HEK293 (cell line): ENCODE measurements at regions not wholly inside any gene's neighbourhood (a gene's known extent, or its start where the extent isn't known, plus 50 kb on each side); places are given as distances from the start of the nearest gene placed in this dataset.

ENCODE experiments used
- CTCF ChIA-PET: fragments of 350-600 bp; formaldehyde crosslinking; extraction: SDS; loops from one replicate; lab custom pipeline; 2021; ENCODE audit warnings: antibody characterized with exemption; lab: Yijun Ruan, JAX
- POLR2A ChIA-PET: fragments of 300-600 bp; formaldehyde crosslinking; extraction: SDS; loops from one replicate; lab custom pipeline; 2020; ENCODE audit warnings: antibody characterized with exemption, inconsistent platforms; lab: Yijun Ruan, JAX
- H3K27ac ChIP-seq: fragments of 200-500 bp; sonication (Bioruptor generic); 2 replicates; pipeline ENCODE4 v1.5.1; 2014; ENCODE audit warnings: low read depth, low read length, control low read depth, inconsistent platforms; ENCODE audit errors: extremely low read depth
- H3K36me3 ChIP-seq, 2 experiments: fragments of 200-500 bp in 1 of 2; sonication (Bioruptor generic) in 1 of 2; 1 replicate in 1 of 2; 2 replicates in 1 of 2; pipeline ENCODE4 v1.5.1; 2014 to 2017; ENCODE audit warnings: inconsistent platforms in 2 of 2, low read length in 2 of 2; ENCODE audit not compliant: control insufficient read depth in 2 of 2, insufficient read depth in 1 of 2
- H3K4me1 ChIP-seq: fragments of 200-500 bp; sonication (Bioruptor generic); 2 replicates; pipeline ENCODE4 v1.5.1; 2014; ENCODE audit warnings: mild to moderate bottlenecking, low read length, inconsistent platforms; ENCODE audit not compliant: control insufficient read depth, insufficient read depth
- H3K4me3 ChIP-seq: 2 replicates; pipeline ENCODE4 v1.5.1; 2011; ENCODE audit warnings: low read depth, mild to moderate bottlenecking, control low read depth, low read length, moderate library complexity
- H3K9me3 ChIP-seq: fragments of 200-500 bp; sonication (Bioruptor generic); 2 replicates; pipeline ENCODE4 v1.5.1; 2014; ENCODE audit warnings: low read depth, low read length, inconsistent platforms; ENCODE audit not compliant: control insufficient read depth, insufficient read depth
- GLI2 ChIP-seq: fragments of 450-650 bp; formaldehyde crosslinking; IDR thresholded peaks from 2 replicates; pipeline ENCODE4; 2017; ENCODE audit warnings: missing biosample characterization, missing genetic modification characterization, low read depth, borderline replicate concordance
- PBX3 ChIP-seq: sonication (generic); formaldehyde crosslinking; IDR thresholded peaks from 2 replicates; pipeline ENCODE4 v1.8.1; 2022; ENCODE audit warnings: mild to moderate bottlenecking, moderate library complexity, missing genetic modification reagents
- SCRT1 ChIP-seq: fragments of 450-650 bp; formaldehyde crosslinking; IDR thresholded peaks from 2 replicates; pipeline ENCODE4 v1.5.1; 2016; ENCODE audit warnings: missing biosample characterization, missing genetic modification characterization, borderline replicate concordance
- SP2 ChIP-seq: fragments of 450-650 bp; formaldehyde crosslinking; IDR thresholded peaks from 2 replicates; pipeline ENCODE4 v1.5.1; 2016; ENCODE audit warnings: missing biosample characterization, missing genetic modification characterization
- ZFHX2 ChIP-seq: fragments of 450-650 bp; formaldehyde crosslinking; conservative IDR thresholded peaks from 2 replicates; pipeline ENCODE4 v1.5.1; 2016; ENCODE audit warnings: missing biosample characterization, missing genetic modification characterization
- ZFP69B ChIP-seq: fragments of 450-650 bp; formaldehyde crosslinking; IDR thresholded peaks from 2 replicates; pipeline ENCODE4 v1.5.1; 2016; ENCODE audit warnings: missing biosample characterization, missing genetic modification characterization
- ZNF140 ChIP-seq: fragments of 450-650 bp; formaldehyde crosslinking; IDR thresholded peaks from 2 replicates; pipeline ENCODE4 v1.5.1; 2016; ENCODE audit warnings: missing biosample characterization, missing genetic modification characterization
- ZNF184 ChIP-seq: fragments of 450-650 bp; IDR thresholded peaks from 2 replicates; pipeline ENCODE4 v1.5.1; 2018; ENCODE audit warnings: missing biosample characterization, mild to moderate bottlenecking, missing genetic modification characterization
- ZNF37A ChIP-seq: fragments of 450-650 bp; IDR thresholded peaks from 2 replicates; pipeline ENCODE4 v1.5.1; 2018; ENCODE audit warnings: missing biosample characterization, missing genetic modification characterization
- ZNF394 ChIP-seq: fragments of 450-650 bp; formaldehyde crosslinking; IDR thresholded peaks from 2 replicates; pipeline ENCODE4 v1.5.1; 2016; ENCODE audit warnings: missing biosample characterization, missing genetic modification characterization, mild to moderate bottlenecking, moderate library complexity, borderline replicate concordance
- ZNF423 ChIP-seq: fragments of 450-650 bp; formaldehyde crosslinking; IDR thresholded peaks from 2 replicates; pipeline ENCODE4 v1.5.1; 2016; ENCODE audit warnings: missing biosample characterization, missing genetic modification characterization
- ZNF501 ChIP-seq: fragments of 450-650 bp; formaldehyde crosslinking; IDR thresholded peaks from 2 replicates; pipeline ENCODE4 v1.5.1; 2016; ENCODE audit warnings: missing biosample characterization, missing genetic modification characterization
- ZNF548 ChIP-seq: fragments of 450-650 bp; formaldehyde crosslinking; IDR thresholded peaks from 2 replicates; pipeline ENCODE4 v1.5.1; 2016; ENCODE audit warnings: missing biosample characterization, missing genetic modification characterization
- ZNF555 ChIP-seq: fragments of 450-650 bp; formaldehyde crosslinking; conservative IDR thresholded peaks from 2 replicates; pipeline ENCODE4 v1.5.1; 2017; ENCODE audit warnings: missing biosample characterization, mild to moderate bottlenecking, missing genetic modification characterization, inconsistent platforms
- ZNF623 ChIP-seq: fragments of 450-650 bp; formaldehyde crosslinking; IDR thresholded peaks from 2 replicates; pipeline ENCODE4 v1.5.1; 2016; ENCODE audit warnings: missing biosample characterization, missing genetic modification characterization
- ZNF664 ChIP-seq: fragments of 450-650 bp; formaldehyde crosslinking; IDR thresholded peaks from 2 replicates; pipeline ENCODE4 v1.5.1; 2016; ENCODE audit warnings: missing biosample characterization, missing genetic modification characterization
- ZNF76 ChIP-seq: fragments of 450-650 bp; formaldehyde crosslinking; IDR thresholded peaks from 2 replicates; pipeline ENCODE4; 2016; ENCODE audit warnings: low read depth, missing biosample characterization, missing genetic modification characterization, borderline replicate concordance
- ZNF830 ChIP-seq: fragments of 450-650 bp; IDR thresholded peaks from 2 replicates; pipeline ENCODE4 v1.5.0; 2018; ENCODE audit warnings: missing biosample characterization, missing genetic modification characterization, low read depth, mild to moderate bottlenecking, moderate library complexity
- ZSCAN16 ChIP-seq: fragments of 450-650 bp; formaldehyde crosslinking; IDR thresholded peaks from 2 replicates; pipeline ENCODE4 v1.5.1; 2016; ENCODE audit warnings: missing biosample characterization, missing genetic modification characterization
- ZSCAN30 ChIP-seq: fragments of 450-650 bp; IDR thresholded peaks from 2 replicates; pipeline ENCODE4 v1.5.1; 2018; ENCODE audit warnings: missing biosample characterization, mild to moderate bottlenecking, missing genetic modification characterization, moderate library complexity
- TF ChIP-seq, protein P1 (sequence below): fragments of 450-650 bp; formaldehyde crosslinking; IDR thresholded peaks from 2 replicates; pipeline ENCODE4; 2016; ENCODE audit warnings: missing biosample characterization, missing genetic modification characterization
- TF ChIP-seq, protein P2 (sequence below): fragments of 450-650 bp; formaldehyde crosslinking; IDR thresholded peaks from 2 replicates; pipeline ENCODE4 v1.5.1; 2017; ENCODE audit warnings: missing biosample characterization, missing genetic modification characterization
- TF ChIP-seq, protein P3 (sequence below): fragments of 450-650 bp; formaldehyde crosslinking; IDR thresholded peaks from 2 replicates; pipeline ENCODE4 v1.5.1; 2016; ENCODE audit warnings: missing biosample characterization, missing genetic modification characterization
- TF ChIP-seq, protein P4 (sequence below): fragments of 450-650 bp; formaldehyde crosslinking; IDR thresholded peaks from 2 replicates; pipeline ENCODE4 v1.5.1; 2016; ENCODE audit warnings: missing biosample characterization, missing genetic modification characterization, low read depth

DNA sequence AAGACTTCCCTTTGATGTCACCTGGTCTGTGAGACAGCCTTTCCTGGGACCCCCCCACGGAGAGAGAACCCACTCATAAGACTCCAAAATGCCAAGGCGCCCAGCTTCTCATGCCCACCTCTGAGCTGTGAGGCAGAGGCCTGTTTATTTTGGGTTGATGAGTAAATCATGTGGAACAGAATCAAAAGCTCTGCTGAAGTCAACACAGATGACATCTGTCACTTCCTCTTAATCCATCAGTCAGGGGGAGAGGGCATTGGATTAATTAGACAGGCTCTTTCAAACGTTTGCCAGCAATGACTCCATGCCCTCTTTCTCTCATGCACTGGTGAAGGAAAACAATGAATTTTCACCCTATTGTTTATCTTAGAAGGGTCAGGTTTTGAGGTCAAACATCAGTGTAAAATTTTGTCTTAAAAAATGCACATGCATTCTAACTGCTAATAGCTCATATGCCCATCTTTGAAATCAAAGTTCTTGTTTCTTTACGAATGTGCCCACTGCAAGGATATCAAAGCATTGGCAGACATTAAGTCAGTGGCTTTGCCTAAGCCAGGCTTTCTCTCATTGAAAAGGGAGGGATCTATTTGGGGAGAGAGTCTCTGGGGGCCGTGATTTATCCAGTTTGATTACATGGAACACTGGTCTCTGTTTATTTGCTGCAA is 184.1 kb downstream of the ACKR3 start:
- POLR2A ChIA-PET, result no interaction called here
- CTCF ChIA-PET, result interaction anchor here (1.2 kb wide), 1 partner anchor 11 kb away, joined by 6 read pairs; no protein-coding TSS in a partner anchor
- no peaks in the 10 kb centered on the region for H3K4me1 ChIP-seq
- H3K9me3 ChIP-seq, result no peaks in the 10 kb centered on the region
- H3K27ac ChIP-seq, result no peak overlapping the region
- no peaks in the 10 kb centered on the region for H3K36me3 ChIP-seq
- no peak overlapping the region for H3K4me3 ChIP-seq
- TF ChIP-seq ZNF548 (tag by site-specific recombination), result no peak
- no peak for TF ChIP-seq PBX3
- TF ChIP-seq ZNF501, result no peak
- no peak for TF ChIP-seq ZNF555

- no peaks in the 10 kb centered on the region for H3K36me3 ChIP-seq
- ChIA-PET POLR2A (interaction anchor here (1.1 kb wide), 1 partner anchor 117 kb away, joined by 3 read pairs; no protein-coding TSS in a partner anchor), CTCF (no interaction called here)
Observed at GRCh38 chr2:236754271-236754944, 184.8 kb downstream of the ACKR3 start.

GRCh38 chr2:236755278-236755840 is 185.7 kb downstream of the ACKR3 start:
- CTCF ChIA-PET, result interaction anchor here (0.9 kb wide), 1 partner anchor 32 kb away, joined by 4 read pairs; no protein-coding TSS in a partner anchor

More at GRCh38 chr2:236754271-236754944, 184.8 kb downstream of the ACKR3 start:
- no peaks in the 10 kb centered on the region for H3K9me3 ChIP-seq
- no peaks in the 10 kb centered on the region for H3K4me1 ChIP-seq
- no peak for TF ChIP-seq SCRT1 (tag by site-specific recombination)
- no peak for TF ChIP-seq ZNF184
- TF ChIP-seq, protein P1, sequence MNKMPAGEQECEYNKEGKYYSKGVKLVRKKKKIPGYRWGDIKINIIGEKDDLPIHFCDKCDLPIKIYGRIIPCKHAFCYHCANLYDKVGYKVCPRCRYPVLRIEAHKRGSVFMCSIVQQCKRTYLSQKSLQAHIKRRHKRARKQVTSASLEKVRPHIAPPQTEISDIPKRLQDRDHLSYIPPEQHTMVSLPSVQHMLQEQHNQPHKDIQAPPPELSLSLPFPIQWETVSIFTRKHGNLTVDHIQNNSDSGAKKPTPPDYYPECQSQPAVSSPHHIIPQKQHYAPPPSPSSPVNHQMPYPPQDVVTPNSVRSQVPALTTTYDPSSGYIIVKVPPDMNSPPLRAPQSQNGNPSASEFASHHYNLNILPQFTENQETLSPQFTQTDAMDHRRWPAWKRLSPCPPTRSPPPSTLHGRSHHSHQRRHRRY (tag by site-specific recombination), result no peak
- no peak for TF ChIP-seq ZNF76 (tag by site-specific recombination)
- no peak for TF ChIP-seq ZNF623 (tag by site-specific recombination)
- TF ChIP-seq ZNF501, result no peak
- TF ChIP-seq ZNF664 (tag by site-specific recombination), result no peak
- TF ChIP-seq, protein P2, sequence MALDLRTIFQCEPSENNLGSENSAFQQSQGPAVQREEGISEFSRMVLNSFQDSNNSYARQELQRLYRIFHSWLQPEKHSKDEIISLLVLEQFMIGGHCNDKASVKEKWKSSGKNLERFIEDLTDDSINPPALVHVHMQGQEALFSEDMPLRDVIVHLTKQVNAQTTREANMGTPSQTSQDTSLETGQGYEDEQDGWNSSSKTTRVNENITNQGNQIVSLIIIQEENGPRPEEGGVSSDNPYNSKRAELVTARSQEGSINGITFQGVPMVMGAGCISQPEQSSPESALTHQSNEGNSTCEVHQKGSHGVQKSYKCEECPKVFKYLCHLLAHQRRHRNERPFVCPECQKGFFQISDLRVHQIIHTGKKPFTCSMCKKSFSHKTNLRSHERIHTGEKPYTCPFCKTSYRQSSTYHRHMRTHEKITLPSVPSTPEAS, result no peak
- no peak for TF ChIP-seq SP2 (tag by site-specific recombination)
- TF ChIP-seq ZNF140 (tag by site-specific recombination), result no peak
- TF ChIP-seq ZFHX2 (tag by site-specific recombination), result no peak
- TF ChIP-seq, protein P3, sequence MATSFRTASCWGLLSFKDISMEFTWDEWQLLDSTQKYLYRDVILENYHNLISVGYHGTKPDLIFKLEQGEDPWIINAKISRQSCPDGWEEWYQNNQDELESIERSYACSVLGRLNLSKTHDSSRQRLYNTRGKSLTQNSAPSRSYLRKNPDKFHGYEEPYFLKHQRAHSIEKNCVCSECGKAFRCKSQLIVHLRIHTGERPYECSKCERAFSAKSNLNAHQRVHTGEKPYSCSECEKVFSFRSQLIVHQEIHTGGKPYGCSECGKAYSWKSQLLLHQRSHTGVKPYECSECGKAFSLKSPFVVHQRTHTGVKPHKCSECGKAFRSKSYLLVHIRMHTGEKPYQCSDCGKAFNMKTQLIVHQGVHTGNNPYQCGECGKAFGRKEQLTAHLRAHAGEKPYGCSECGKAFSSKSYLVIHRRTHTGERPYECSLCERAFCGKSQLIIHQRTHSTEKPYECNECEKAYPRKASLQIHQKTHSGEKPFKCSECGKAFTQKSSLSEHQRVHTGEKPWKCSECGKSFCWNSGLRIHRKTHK (tag by site-specific recombination), result no peak
- no peak for TF ChIP-seq ZNF423 (tag by site-specific recombination)
- TF ChIP-seq, all 188 proteins: peak for 0
- no peak overlapping the region for H3K4me3 ChIP-seq
- H3K27ac ChIP-seq, result no peak overlapping the region

More at GRCh38 chr2:236755278-236755840, 185.7 kb downstream of the ACKR3 start:
- POLR2A ChIA-PET, result interaction anchor here (1.1 kb wide), 1 partner anchor 116 kb away, joined by 3 read pairs; no protein-coding TSS in a partner anchor
- H3K9me3 ChIP-seq, result no peaks in the 10 kb centered on the region
- H3K36me3 ChIP-seq, result no peaks in the 10 kb centered on the region
- H3K4me1 ChIP-seq, result no peaks in the 10 kb centered on the region
- no peak overlapping the region for H3K4me3 ChIP-seq
- no peak overlapping the region for H3K27ac ChIP-seq
- no peak for TF ChIP-seq ZSCAN16
- TF ChIP-seq ZNF830 (tag by site-specific recombination), result no peak
- TF ChIP-seq ZNF37A, result no peak
- TF ChIP-seq GLI2 (tag by site-specific recombination), result no peak
- no peak for TF ChIP-seq ZSCAN30
- TF ChIP-seq, protein P4, sequence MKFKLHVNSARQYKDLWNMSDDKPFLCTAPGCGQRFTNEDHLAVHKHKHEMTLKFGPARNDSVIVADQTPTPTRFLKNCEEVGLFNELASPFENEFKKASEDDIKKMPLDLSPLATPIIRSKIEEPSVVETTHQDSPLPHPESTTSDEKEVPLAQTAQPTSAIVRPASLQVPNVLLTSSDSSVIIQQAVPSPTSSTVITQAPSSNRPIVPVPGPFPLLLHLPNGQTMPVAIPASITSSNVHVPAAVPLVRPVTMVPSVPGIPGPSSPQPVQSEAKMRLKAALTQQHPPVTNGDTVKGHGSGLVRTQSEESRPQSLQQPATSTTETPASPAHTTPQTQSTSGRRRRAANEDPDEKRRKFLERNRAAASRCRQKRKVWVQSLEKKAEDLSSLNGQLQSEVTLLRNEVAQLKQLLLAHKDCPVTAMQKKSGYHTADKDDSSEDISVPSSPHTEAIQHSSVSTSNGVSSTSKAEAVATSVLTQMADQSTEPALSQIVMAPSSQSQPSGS (tag by site-specific recombination), result no peak
- TF ChIP-seq ZNF394, result no peak
- no peak for TF ChIP-seq ZFP69B (tag by site-specific recombination)
